ENCODE measurements at regions not wholly inside any gene's neighbourhood (a gene's known extent, or its start where the extent isn't known, plus 50 kb on each side); places are given as distances from the start of the nearest gene placed in this dataset.
"Not testable (repeated sequence)": the region's sequence is repeated elsewhere in the genome, so short reads cannot be mapped to it uniquely, and the experiment has no call there.

DNA sequence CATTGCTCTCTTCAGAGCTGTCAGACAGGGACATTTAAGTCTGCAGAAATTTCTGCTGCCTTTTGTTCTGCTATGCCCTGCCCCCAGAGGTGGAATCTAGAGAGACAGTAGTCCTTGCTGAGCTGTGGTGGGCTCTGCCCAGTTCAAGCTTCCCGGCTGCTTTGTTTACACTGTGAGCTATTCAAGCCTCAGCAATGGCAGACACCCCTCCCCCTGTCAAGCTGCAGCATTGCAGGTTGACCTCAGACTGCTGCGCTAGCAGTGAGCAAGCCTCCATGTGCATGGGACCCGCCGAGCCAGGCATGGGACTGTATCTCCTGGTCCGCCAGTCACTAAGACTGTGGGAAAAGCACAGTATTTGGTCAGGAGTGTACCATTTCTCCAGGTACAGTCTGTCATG lies 53.6 kb upstream of the MAPK10 start:
- DNase-seq: not testable (repeated sequence)

DNA sequence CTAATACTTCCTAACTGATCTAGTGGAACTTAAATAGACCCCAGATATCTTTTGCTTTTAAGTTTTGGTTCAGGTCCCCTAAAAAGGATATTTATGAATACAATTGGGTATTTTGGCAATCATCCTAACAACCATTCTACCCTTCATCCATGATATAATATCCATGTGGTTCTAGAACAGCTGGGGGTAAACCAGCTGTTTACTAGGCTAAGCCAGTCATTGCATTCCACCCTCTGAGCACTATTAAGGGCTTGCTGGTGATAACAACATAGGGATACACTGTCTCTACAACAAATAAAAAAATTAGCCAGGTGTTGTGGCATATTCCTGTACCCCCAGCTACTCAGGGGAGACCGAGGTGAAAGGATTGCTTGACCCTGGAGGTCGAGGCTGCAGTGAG lies 54.8 kb upstream of the MAPK10 start:
- no peak for DNase-seq

DNA sequence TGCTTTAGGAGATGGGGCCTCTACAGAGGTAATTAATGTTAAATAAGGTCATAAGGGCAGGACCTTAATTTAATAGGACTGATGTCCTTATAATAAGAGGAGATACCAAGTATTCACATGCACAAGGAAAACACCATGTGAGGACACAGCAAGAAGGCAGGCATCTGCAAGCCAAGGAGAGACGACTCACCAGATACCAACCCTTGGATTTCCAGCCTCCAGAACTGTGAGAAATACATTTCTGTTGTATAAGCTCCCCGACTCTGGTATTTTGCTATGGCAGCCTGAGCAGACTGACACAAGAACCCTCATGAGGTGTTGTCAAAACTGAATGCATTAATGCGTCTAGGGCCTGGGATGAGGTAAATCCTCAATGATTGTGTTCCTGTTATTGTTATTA lies 56.2 kb upstream of the MAPK10 start:
- no peak for DNase-seq

DNA sequence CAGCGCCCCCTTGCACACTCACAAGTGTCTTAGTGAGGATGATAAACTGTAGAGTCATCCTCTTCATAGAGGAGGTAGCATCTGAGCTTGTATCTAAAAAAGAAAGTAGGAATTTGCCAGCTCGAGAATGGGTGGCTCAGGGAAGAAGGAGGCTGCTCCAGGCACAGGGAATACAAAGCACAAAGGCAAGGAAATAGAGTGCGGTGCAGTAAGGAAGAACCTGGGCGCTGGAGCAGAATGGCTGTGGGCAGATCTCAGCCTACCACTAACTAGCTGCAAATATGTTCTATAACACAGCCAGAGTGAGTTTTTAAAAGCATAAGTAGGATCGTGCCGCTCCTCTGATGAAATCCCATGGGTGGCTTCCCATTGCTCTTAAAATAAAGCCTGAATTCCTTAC lies 61.6 kb upstream of the MAPK10 start:
- DNase-seq: no peak

DNA sequence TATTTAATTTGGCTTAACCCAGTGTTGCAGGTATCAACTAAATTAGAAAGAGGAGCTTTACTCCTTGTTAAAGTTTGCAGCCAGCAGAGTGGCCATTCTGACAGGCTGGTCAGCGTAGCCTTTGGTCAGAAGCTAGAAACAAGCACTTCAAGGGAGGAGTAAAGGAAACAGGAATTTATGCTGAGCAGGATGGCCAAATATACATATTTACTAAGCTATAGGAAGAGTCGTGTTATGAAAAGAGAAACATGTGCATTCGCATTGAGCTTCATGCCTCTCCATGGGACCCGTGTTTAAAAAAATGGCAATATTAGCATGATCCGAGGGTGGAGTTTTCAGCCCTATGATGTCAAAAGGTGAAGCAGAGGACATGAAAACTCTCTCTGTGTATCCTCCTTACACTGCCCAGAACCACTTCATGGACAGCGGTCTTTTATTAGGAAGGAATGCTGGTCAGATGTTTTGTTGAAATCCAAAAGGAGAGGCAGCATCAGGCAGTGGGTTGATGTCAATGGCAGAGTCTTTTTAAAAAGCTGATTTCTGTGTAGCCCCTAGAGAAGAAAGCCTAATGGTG lies 71.8 kb upstream of the MAPK10 start:
- no peak for DNase-seq

DNA sequence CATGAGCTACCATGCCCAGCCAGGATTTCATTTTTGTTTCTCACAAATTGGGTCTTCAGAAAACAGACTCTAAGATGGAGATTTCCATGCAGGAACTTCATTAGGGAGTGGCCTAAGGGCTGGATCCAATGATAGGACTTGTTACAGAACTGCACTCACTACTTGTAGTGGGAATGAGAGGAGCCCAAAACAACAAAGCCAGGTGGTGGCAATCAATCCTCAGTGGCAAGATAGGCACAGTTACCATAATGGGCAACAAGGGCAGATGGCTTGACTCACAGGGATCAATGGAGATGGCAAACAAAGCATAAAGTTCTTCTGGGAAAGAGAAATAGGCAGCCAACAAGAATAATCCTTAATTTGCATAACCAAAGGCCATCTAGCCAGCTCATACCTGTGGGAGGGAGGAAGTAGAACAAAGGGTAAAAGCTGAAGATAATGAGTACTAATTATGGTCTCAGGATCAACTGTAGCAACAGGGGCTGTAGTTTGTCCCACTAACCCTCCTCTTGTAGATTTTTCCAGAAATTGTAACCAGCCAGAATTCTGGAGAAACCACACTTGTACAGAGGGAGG lies 72.8 kb upstream of the MAPK10 start:
- peak; percentile 80 for DNase-seq

DNA sequence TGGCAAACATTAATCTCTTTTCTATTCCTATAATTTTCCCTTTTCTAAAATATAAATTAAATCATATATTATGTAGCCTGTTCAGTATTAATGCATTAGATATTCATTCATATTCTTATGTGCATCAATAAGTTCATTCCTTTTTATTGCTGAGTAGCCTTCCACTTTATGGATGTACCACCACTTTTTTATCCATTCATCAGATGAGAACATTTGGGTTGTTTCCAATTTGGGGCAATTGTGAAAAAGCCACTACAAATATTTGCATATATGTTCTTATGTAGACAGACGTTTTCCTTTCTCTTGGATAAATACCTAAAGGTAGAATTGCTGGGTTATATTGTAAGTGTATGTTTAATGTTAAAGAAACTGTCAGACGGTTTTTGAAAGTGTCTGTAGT lies 79.4 kb upstream of the MAPK10 start:
- no peak for DNase-seq

DNA sequence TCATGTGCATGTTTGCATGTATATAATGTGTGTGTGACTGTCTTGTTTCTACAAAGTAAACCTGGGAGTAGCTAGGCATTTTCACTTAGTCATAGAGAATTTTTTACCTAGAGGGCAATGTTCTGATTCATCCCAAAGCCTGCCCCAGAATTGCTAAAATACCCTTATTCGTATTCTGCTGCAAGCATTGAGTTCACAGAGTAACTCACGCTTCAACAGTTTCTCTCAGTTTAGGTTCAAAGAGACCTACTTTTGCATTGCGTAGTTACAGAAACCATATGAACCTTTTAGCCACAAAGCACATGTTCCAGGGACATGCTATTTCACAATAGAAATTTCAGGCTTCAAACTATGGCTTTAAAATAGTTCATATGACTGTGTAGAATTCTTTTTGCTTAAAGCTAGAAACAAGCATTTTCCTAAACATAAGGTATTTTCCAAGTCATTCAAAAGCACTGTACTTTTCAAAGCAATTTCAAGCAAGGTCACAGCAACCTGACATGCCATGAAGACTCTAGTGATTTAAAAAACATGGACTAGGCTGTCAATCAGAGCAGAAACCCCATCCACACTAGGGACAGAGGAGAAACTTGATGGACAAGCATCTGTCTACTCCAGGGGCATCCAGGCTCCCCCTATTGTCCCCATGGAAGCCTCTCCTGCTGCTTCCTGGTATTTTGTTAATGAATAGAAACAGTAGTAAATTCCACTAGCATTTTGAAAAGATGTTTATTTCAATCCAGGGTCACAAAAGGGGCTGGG lies 81.5 kb upstream of the MAPK10 start:
- DNase-seq: no peak

DNA sequence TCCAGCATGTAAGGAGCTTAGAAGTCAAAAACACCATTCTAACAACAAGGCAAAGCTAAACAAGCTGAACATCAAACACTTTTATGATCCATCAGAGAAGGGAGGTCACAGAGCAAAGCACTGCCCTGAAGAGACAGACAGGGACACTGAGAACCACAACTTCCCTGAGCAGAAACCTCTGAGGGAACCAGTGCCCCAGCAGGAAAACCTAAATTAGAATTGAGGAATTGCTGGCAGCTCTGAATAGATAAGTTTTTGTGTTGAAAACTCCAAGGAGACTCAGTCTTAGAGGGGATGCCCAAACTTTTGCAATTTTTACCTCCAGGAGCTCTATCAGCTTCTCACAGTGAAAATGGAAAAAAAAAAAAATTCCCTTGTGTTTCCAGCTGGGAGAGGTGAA lies 83.0 kb upstream of the MAPK10 start:
- no peak for DNase-seq

DNA sequence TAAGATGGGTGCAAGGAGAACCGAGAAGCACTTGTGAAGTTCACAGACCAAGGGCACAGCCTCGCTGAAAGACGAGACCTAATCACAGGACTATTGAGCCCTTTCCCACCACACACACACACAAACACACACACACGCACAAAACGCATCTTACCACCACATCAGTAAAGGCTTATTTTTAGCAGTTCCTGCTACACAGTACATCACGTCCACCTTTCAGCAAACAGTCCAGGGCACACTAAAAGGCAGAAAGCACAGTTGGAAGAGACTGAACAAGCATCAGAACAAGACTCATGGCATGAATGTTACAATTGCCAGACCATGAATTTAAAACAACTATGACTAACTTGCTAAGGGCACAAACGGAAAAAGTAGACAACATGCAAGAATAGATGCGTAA lies 83.6 kb upstream of the MAPK10 start:
- DNase-seq: no peak

DNA sequence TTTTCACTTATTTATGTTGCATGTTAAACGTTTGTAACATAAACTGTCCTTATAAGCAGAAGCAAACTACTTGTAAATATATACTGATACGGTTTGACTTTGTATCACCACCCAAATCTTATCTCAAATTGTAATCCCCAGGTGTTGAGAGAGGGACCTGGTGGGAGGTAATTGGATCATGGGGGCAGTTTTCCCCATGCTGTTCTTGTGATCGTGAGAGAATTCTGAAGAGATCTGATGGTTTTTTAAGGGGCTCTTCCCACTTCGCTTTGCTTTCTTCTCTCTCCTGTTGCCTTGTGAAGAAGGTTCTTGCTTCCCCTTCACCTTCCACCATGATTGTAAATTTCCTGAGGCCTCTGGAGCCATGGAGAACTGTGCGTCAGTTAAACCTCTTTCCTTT lies 87.1 kb upstream of the MAPK10 start:
- DNase-seq: no peak

DNA sequence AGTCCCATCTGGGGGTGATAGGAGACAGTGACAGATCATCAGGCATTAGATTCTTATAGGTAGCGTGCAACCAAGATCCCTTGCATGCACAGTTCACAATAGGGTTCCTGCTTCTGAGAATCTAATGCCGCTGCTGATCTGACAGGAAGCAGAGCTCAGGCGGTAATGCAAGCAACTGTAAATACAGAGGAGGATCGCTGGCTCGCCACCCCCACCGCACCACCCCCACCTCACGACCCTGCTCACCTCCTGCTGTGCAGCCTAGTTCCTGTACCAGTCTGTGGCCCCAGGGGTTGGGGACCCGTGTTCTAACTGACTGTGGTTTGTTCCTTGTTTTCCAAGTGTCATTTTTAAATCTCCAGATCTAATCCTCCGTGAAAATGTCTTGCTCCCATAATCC lies 89.0 kb upstream of the MAPK10 start:
- no peak for DNase-seq

DNA sequence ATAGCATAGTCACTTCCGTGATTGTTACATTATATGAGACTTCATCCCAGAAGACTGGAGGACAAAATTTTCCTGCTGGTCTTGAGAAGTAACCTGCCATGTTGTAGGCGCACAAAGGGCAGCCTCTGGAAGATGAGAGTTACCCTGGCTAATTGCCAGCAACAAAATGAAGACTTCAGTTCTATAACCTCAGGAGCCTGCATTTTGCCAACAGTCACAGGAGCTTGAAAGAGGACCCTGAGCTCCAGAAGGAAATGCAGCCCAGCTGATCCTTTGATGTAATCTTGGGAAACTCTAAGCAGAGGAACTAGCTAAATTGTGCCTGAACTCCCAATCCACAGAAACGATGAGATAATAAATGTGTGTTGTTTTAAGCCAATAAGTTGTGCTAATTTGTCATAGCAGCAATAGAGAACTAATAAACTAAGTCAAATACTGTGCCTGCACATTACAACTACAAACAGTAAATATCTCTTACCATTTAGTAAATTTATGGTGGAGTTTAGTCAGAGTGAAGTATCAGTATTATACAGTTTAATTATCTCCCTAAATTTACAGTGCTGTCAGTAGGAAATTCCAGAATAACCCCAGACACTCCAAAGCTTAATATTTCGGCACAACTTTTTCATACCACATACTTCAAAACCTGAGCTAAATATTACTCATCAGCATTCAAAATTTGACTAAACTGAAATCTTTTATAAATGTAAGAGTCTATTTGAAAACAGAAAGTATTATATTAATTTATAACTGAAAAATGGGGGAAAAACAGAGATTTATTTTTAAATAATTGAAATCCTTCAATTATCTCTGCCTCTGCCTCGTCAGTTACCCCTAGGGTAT lies 90.1 kb upstream of the MAPK10 start:
- DNase-seq: no peak

DNA sequence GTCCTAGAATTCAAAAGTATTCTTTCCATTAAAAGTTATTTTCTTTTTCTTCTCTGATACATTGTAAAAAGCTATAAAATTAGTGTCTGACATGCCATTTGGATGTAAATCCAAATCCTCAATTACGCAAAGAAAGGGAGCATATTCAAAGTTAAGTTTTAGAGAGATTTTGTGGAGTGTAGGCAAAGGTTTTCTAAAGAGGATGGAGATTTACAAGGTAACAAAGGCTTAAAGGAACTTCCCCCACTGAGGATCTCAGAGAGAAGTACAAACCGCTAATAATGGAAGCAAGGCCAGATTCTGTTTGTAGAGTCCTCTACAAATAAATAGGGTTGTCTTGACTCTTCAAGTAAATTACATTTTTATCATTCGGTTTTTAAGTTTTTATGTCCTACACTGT lies 91.0 kb upstream of the MAPK10 start:
- no peak for DNase-seq

DNA sequence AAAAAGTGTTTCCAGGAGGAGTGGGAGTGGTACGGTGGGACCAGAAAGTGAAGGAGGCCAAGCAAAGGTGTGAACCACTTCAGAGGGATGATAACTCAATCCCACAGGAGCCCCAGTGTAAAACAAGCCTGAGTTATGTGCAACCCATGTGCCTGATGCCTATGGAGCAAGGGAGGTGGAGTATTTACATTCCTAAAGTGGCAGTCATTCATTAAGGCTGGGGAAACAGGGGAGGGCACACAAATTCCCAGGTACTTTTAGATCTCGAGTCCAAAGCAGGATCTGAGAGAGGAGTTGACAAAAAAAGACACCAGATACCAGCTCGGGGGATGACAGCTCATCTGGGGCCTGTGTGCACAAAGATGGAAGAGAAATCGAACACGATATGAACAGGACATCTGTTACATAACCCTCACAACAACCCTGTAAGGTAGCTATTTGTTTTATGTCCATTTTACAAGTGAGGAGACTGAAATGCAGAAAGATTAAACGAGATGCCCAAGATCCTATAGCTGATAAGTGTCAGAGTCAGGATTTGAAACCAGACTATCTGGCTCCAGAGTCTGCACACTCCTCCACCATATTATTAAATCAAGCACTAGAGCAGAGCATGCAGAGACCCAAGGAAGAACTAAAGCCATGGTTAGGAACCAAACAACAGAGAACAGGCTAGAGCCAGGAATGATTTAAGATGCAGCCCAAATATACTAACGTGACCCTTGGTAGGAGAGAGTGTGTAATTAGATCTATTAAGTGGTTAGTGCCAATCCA lies 91.9 kb upstream of the MAPK10 start:
- no peak for DNase-seq

DNA sequence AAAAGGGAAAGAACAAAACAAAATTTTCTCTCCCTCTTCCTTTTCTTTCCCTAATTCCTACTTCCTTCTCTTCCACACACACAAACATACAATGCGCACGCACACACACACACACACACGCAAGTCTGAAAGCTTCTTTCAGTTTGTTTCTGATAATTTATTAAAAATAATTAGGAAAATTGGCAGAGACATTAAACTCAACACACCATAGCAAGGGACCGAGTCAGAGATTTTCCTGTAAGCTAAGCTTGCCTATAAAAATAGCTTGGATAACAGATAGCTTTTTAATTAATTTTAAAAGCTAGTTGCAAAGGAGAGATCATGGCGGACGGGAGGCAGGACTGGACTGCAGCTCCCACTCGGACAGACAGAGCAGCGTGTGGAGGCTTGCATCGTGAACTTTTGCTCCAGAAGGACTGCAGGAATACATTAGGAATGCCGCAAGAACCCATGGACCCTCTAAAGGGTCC lies 92.6 kb upstream of the MAPK10 start:
- DNase-seq: peak; percentile 44

DNA sequence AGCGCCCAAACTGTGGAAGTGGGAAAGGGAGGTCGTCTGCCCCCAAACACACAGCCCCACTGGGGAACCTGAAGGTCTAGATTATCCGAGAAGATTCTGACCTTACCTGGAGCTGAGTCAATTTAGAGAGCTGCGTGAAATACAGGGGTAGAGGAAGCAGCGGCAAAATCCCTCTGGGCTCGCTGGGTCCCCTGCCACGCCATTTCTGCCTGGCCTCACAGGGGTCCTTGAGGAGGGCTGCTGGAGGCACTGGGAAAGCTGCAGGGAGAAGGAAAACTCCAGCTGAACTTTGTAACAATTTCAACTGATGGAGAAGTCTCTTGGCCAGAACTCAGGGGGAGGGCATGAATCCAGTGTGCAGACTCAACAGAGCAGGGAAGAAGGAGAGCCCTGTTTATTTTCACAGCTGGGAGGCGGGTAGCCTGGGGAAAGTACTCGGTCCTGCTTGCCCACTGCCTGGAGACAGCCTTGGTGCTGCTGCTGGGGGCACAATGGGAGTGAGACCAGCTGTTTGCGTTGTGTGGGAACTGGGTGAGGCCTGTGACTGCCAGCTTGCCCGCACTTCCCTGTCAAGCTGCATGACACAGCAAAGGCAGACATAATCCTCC lies 93.2 kb upstream of the MAPK10 start:
- peak; percentile 81 for DNase-seq

DNA sequence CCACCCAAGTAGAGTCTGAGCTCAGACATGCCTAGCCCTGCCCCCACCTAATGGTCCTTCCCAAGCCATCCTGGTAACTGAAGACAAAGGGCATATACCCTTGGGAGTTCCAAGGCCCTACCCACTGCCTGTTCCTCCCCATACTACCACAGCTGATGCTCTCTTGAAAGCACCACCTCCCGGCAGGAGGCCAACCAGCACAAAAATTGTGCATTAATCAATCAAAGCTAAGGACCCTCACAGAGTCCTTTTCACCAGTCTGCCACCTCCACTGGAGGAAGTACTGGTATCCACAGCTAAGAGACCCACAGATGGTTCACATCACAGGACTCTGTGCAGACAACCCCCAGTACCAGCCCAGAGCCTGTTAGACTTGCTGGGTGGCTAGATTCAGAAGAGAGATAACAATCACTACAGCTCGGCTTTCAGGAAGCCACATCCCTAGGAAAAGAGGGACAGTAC lies 93.8 kb upstream of the MAPK10 start:
- peak; percentile 94 for DNase-seq

DNA sequence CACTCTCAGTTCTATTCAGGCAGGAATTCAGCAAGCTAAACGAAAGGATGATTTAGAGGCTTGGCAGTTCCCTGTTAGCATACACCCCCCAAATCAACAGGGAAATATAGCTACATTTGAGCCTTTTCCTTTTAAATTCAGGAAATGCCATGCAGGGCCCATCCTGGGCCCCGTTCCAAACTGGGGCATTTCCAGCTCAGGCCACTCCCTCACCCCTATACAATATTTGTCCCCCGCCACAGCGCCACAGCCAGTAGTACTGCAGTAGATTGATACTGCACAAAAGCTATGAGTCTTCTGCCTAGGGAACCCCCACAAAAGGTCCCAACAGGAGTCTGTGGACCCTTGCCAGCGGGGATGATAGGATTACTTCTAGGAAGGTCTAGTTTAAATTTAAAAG lies 102.0 kb upstream of the MAPK10 start:
- DNase-seq: no peak

DNA sequence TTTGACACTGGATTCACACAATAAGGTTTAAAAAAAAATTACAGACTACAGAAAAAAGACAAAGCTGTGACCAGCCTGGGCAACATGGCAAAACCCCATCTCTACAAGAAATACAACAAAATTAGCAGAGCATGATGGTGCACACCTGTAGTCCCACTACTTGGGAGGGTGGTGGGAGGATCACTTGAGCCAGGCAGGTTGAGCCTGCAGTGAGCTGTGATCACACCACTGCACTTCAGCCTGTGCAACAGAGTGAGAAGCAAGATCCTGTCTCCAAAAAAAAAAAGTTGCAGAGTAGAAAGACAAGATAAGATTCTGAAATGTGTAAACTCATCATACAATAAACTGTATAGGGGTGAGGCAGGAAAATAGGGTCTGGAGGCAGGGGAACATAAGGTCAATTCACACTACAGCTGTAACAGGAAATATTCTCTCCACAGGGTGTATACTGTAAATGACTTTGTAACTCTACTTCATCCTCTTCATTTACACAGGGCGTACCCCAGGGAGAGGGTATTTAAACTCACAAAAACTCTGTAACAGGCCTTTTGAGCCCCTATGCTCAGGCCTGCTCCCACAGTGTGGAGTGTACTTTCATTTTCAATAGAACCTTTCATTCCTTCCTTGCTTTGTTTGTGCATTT lies 112.6 kb upstream of the MAPK10 start:
- no peak for DNase-seq

DNA sequence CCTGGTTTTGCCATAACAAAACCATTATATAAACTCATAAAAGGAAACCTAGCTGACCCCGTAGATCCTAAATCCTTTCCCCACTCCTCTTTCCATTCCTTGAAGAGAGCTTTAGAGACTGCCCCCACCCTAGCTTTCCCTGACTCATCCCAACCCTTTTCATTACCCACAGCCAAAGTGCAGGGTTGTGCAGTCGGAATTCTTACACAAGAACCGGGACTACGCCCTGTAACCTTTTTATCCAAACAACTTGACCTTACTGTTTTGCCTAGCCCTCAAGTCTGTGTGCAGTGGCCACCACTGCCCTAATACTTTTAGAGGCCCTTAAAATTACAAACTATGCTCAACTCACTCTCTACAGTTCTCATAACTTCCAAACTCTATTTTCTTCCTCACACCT lies 116.0 kb upstream of the PTPN13 start:
- DNase-seq: not testable (repeated sequence)

DNA sequence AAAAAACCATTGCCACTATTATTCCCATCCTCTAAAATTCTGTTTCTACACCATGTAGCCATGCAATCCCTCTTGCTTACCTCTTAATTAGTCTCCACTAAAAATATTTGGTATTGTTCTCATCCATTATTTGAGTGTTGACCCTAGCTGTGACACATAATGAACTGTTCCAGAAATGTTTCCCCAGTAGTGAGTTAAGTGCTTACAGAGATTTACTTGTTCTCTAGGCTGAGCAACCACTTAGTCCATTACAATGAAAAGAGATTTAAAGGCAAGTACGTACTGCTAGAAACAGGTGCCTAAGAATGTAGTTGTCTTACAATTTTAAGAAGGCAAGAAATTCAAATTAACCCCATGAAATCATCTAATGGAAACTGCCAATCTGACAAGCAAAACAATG lies 112.7 kb upstream of the PTPN13 start:
- peak; percentile 9 for DNase-seq
